Cerebellar nuclear complex (tissue), 1 donor: ENCODE measurements at regions not wholly inside any gene's neighbourhood (a gene's known extent, or its start where the extent isn't known, plus 50 kb on each side); places are given as distances from the start of the nearest gene placed in this dataset.
"Not testable (repeated sequence)": the region's sequence is repeated elsewhere in the genome, so short reads cannot be mapped to it uniquely, and the experiment has no call there.

Experiments used
- DNase-seq, 2 experiments: peaks; one replicate each; lab custom pipeline; 2025; lab: John Stamatoyannopoulos, UW

GRCh38 chr2:150371044-150371818 lies 116.2 kb downstream of the RND3 start:
- DNase-seq: no peak

DNA sequence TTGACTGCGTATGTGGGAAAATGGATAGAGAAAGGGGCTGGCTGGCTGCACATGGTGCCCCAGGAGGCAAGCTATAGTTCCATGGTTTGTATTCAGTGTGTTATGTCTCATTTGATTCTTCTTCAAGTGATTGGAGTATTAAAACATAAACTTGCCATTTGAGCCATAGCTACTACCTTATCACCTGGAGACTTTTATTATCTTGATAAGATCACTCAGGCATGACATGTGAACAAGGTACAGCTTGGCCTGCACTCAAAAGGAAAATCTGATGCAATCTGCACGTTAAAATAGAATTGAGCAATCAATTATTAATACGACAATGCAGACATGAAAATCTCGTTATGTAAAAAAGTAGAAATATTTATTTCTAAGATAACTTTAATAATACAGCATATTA lies 116.9 kb downstream of the RND3 start:
- no peak for DNase-seq

DNA sequence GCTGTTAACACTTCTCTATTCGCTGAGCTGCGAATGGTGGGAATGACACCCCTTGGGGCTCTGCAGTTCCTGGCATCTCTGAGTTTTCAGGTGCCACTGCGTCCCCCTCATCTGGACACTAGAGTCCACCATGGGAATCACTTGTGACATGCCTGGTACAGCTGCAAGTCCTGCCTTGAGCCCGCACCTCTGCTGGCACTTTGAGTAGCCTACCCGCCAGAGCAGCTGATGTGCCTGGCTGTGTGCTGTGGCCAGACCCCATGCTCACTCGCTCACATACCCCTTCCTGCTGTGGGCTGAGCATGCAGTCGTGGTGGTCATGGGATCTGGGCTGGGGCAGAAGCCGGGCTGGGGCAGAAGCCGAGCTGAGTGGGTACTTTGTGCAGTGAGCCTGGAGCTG lies 117.6 kb downstream of the RND3 start:
- DNase-seq: no peak

DNA sequence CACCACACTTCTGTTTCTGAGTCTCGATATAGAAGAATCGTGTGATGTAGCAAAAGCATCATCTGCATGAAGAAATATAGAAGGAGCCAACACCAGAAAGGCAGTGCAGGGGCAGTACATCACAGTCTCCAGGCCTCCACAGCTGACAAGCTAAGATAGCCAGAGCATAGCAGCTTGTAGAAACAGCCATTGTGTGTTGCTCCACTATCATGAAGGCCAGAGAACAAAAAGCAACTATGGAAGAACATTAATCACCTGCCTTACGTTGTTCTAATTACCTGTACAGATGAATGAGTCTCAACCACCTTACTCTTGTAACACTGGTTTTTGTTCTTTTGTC lies 129.0 kb downstream of the RND3 start:
- DNase-seq: no peak

GRCh38 chr2:150357770-150358467 lies 129.5 kb downstream of the RND3 start:
- no peak for DNase-seq

DNA sequence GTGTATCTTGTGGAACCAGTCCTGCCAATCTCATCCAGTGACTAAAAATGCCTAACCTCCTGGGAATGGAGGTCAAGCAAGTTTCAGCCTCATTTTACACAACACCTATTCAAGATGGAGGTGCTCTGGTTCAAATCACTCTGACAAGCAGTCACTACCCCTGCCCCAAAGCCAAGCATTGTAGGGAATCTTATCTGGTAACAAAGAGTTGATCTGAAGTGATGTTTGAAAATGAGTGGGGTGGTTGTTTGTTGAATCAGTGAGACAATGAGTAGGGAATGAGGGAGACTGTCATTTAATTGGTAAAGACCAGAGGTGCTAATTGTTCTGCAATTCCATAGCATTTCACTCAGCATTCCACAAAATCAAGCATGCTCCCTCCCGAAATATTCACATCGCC lies 132.0 kb downstream of the RND3 start:
- no peak for DNase-seq

DNA sequence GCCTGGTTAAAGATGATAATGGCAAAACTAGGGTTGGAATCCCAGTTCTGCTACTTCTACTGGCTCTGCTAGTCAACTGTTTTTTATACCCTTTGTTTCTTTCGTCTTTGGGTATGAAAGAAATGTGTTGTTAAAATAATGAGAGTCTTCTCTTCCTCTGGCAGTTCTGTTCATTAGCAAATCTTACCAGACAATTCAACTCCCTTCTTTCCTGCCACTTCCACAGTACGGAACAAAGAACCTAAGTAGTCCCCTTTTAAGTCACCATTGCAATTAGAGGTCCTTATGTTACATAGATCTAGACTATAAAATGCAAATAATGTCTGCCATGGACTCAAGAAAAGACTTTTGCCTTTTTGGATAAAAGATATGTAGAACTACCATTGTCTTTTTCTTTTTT lies 134.1 kb downstream of the RND3 start:
- DNase-seq: no peak

GRCh38 chr2:150351922-150352321 lies 135.5 kb downstream of the RND3 start:
- DNase-seq: no peak

- DNase-seq: no peak
Measured at GRCh38 chr2:150350500-150350899, 137.0 kb downstream of the RND3 start.

DNA sequence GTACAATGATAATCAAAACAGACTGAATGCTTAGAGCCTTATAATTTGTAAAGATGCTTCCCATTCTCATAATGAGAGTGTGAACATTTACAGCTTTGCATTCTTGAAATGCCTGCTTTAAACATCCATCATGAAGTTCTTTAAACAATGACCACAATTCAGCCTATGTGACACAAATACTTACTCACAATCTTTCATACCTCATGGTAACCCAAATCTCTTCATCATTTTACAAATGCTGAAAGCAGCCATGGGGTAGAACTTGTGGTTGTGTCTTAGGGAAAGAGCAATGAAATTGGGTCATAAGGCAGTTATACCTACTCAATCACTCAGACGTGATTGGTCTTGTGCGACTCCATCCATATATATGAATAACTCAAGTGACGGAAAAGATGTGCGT lies 140.7 kb downstream of the RND3 start:
- no peak for DNase-seq

GRCh38 chr2:150341982-150342680 lies 145.3 kb downstream of the RND3 start:
- DNase-seq: no peak

- peak; percentile 10 to 21 for DNase-seq
Measured at GRCh38 chr2:150339951-150340350, 147.5 kb downstream of the RND3 start.

DNA sequence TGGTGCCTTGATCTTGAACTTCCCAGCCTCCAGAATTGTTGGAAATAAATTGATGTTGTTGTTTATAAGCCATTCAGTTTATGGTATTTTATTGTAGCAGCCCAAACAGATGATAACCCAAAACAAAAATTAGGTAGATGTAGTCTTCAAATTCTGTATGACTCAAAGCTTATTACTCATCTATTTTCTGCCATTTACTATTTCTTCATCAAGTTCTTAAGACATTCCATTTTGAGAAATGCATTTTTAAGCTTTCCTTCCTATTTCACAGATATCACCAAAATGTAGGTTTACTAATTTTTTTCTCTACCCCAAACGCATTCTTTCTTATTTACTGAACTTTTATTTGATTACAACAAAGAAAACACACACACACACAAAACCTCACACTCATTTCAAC lies 148.2 kb downstream of the RND3 start:
- DNase-seq: no peak

DNA sequence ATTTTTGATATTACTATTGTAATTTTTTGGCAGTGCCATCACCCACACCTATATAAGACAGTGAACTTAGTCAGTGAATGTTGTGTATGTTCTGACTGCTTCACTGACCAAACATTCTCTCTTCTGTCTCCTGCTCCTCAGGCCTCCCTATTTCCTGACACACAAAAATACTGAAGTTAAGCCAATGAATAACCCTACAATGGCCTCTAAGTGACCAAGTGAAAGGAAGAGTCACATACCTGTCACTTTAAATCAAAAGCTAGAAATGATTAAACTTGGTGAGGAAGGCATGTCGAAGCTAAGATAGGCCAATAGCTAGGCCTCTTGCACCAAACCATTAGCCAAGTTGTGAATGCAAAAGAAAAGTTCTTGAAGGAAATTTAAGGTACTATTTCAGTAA lies 151.9 kb downstream of the RND3 start:
- no peak for DNase-seq

- DNase-seq: peak; percentile 49 to 72
Measured at GRCh38 chr2:150332383-150332782, 155.1 kb downstream of the RND3 start.

DNA sequence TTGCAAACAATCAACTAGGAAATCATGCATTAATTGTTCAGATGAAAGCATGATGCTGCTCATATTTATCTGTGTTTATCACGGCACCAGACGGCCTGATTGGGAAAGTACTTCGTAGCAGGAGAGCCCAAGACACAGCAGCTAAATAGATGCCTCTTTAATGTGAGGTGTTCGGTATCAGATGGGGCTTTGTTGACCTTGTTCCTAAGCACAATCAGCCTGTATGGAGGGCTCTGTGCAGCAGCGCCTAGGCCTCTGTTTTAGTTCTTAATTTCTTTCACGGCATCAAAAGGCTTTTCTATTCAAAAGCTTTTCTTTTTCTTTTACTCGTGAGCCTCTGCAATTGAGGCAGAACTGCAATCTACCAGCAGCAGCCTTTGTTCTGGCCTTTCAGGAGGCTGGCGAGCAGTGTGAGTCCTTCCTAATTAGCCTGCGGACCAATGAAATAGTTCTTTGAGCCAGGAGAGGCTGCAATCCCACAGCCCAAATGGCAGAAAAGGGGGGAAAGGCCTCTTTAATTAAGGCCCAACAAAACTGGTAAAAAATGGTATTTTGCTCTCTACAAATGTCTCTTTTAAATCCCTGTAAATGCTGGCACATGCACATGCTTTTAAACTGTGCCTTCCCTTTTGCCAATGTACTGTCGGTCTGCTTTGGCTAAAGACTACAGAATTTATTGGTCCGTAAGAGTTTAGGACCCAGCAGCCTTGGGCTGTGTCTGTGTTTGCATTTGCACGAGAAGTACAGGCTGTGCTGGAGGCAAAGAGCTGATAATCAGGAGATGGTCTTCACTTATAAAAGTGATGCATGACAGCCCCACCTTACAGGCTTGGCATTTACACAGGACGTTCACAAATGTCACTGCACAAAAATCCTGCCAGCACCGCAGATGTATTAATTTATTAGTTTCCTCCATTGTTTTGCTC lies 159.6 kb downstream of the RND3 start:
- DNase-seq: no peak

- DNase-seq: no peak
Measured at GRCh38 chr2:150325656-150326314, 161.7 kb downstream of the RND3 start.

DNA sequence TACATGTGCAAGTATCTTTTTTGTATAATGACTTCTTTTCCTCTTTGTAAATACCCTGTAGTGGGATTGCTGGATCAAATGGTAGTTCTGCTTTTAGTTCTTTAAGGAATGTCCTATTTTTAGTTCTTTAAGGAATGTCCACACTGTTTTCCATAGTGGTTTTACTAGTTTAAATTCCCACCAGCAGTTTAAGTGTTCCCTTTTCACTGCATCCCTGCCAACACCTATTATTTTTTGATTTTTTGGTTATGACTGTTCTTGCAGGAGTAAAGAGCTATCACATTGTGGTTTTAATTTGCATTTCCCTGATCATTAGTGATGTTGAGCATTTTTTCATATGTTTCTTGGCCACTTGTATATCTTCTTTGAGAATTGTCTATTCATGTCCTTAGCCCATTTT lies 164.4 kb downstream of the RND3 start:
- DNase-seq: not testable (repeated sequence)

DNA sequence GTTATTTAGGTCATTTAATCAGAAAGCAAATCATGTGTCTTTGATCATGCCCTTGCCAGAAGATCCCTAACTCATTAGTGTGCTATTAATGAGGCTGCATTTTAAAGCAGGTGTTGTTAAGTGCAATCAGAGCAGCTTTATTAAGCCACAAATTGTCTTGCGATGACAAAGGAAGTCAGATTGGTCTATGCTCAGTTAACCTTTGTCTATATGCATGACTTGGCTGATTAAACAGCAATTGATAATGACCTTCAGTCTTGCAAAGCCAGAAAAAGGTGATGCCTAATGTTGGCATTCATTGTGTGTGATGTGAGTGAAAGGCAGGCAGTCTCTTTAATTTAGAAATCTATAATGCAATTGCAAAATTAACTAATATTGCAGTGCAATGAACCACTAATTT lies 166.9 kb downstream of the RND3 start:
- no peak for DNase-seq

DNA sequence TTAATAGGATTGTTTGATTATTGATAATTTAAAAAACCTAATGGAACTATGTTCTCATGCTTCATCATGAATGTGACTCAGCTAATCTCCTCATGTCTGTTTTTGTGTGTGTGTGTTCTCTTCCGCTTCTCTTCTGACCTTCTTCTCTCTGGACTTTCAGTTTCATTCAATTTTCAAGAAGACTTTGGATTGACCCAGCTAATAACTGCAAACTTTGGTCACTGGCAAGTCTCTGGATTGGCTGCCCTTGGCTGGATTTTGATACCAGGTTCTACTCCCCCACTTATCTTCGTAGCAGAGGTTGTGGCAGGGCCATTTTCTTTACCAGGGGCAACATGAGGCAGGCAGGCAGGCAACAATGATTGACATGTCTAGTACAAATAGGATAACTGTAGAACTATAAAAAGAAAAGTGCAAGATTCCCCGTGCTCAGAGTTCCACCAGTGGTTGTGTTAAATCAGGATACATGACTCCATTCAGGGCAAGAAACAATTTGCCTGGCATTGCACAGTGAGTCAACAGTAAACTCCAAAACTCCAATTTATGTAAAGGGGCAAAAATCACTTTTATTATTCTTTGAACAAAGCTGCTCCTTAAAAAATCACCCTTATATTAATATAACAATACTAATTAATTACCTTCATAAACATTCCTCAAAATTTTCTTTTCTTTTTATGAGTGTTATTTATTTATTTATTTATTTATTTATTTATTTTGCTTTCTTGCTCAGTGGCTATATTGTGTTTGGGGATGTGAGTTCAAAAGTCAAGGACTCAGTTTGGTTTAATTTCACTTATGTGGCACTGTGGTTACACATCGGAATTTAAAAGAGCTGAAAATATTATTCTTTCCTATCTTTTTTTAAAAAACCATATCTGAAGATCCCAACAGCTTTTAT lies 167.6 kb downstream of the RND3 start:
- DNase-seq: no peak
